K562 (cell line): ENCODE measurements at regions not wholly inside any gene's neighbourhood (a gene's known extent, or its start where the extent isn't known, plus 50 kb on each side); places are given as distances from the start of the nearest gene placed in this dataset.

Experiments used
- ATAC-seq: fragments of 200-7000 bp; cut with Tn5 transposase; 3 replicates; pipeline ENCODE4 v1.9.1; 2020; ENCODE audit warnings: moderate library complexity
- BruUV-seq: library from RNA; stranded (reverse); fragments of 400-500 nt; replicated peaks from 2 replicates; lab custom pipeline; 2021; lab: Mats Ljungman, UMichigan
- CTCF ChIA-PET: fragments of 300-600 bp; formaldehyde crosslinking; extraction: SDS; loops from one replicate; lab custom pipeline; 2021; ENCODE audit warnings: low intra/inter-chr PET ratio; lab: Yijun Ruan, JAX
- POLR2A ChIA-PET: fragments of 300-600, 350-650 bp; sonication (Branson Sonifier 250); formaldehyde crosslinking; extraction: SDS; loops from one replicate; lab custom pipeline; 2021; ENCODE audit warnings: antibody characterized with exemption, inconsistent platforms; lab: Yijun Ruan, JAX
- DNase-seq, 4 experiments: peaks; one replicate each; pipeline versions ENCODE4 v3.0.0 to v3.0.0-alpha.2; 2011 to 2018; ENCODE audit warnings: low spot score in 3 of 4, mixed read lengths in 3 of 4; ENCODE audit errors: extremely low read depth in 1 of 4
- FAIRE-seq: peaks from 2 replicates; lab custom pipeline; 2011; peaks lifted over from hg19 to GRCh38; lab: Jason Lieb, UNC
- H2AFZ ChIP-seq: 2 replicates; pipeline ENCODE4 v1.6.0; 2011; ENCODE audit warnings: low read depth, low read length, control low read depth, inconsistent platforms
- H3K27ac ChIP-seq: fragments of 200-600 bp; 3 replicates; pipeline ENCODE4 v1.8.0; 2011; ENCODE audit warnings: low read depth, mild to moderate bottlenecking, control low read depth, inconsistent platforms, low read length, moderate library complexity, mixed read lengths; ENCODE audit errors: extremely low read depth
- H3K27me3 ChIP-seq, 2 experiments: fragments of 300-600 bp in 1 of 2; 2 replicates in 1 of 2; 3 replicates in 1 of 2; pipeline versions ENCODE4 v1.6.0 to v1.8.0; 2011; ENCODE audit warnings: inconsistent platforms in 2 of 2, low read length in 2 of 2, mild to moderate bottlenecking in 1 of 2, mixed read lengths in 1 of 2, moderate library complexity in 1 of 2; ENCODE audit not compliant: control insufficient read depth in 2 of 2, insufficient read depth in 2 of 2
- H3K36me3 ChIP-seq: fragments of 300-600 bp; 3 replicates; pipeline ENCODE4 v1.8.0; 2011; ENCODE audit warnings: mild to moderate bottlenecking, low read length, inconsistent platforms; ENCODE audit not compliant: control insufficient read depth, insufficient read depth
- H3K4me1 ChIP-seq, 2 experiments: fragments of 200-600 bp in 1 of 2; replicated peaks in 1 of 2; 2 replicates in 1 of 2; 3 replicates in 1 of 2; pipeline versions ENCODE4 v1.5.1 to v1.8.0; 2011; ENCODE audit warnings: inconsistent platforms in 2 of 2, low read length in 2 of 2, mild to moderate bottlenecking in 1 of 2, mixed read lengths in 1 of 2, moderate library complexity in 1 of 2; ENCODE audit not compliant: control insufficient read depth in 2 of 2, insufficient read depth in 2 of 2
- H3K4me2 ChIP-seq: 2 replicates; pipeline ENCODE4 v1.6.1; 2011; ENCODE audit warnings: low read length, control low read depth, inconsistent platforms, mixed read lengths; ENCODE audit not compliant: insufficient read depth
- H3K4me3 ChIP-seq: fragments of 200-600 bp; sonication (generic), shearing (Covaris generic); 2 replicates; pipeline ENCODE4 v1.5.1; 2016; ENCODE audit warnings: control low read depth, inconsistent platforms
- H3K79me2 ChIP-seq: fragments of 200-600 bp; 3 replicates; pipeline ENCODE4 v1.8.0; 2011; ENCODE audit warnings: low read length, inconsistent platforms; ENCODE audit not compliant: control insufficient read depth, insufficient read depth
- H3K9ac ChIP-seq, 2 experiments: 2 replicates each; pipeline versions ENCODE4 v1.6.0 to v1.6.1; 2011; ENCODE audit warnings: low read depth in 2 of 2, low read length in 2 of 2, control low read depth in 1 of 2, inconsistent platforms in 1 of 2, mild to moderate bottlenecking in 1 of 2, mixed read lengths in 1 of 2; ENCODE audit not compliant: insufficient read depth in 1 of 2
- H3K9me1 ChIP-seq: one replicate; pipeline ENCODE4 v1.6.0; 2011; ENCODE audit warnings: inconsistent platforms, mild to moderate bottlenecking, low read length, moderate library complexity; ENCODE audit not compliant: control insufficient read depth, insufficient read depth
- H3K9me3 ChIP-seq: replicated peaks from 2 replicates; pipeline ENCODE4 v1.5.1; 2011; ENCODE audit warnings: low read depth, low read length, inconsistent platforms; ENCODE audit not compliant: control insufficient read depth, insufficient read depth
- H4K20me1 ChIP-seq: replicated peaks from 2 replicates; pipeline ENCODE4 v1.6.1; 2011; ENCODE audit warnings: low read length, inconsistent platforms, mixed read lengths; ENCODE audit not compliant: control insufficient read depth, insufficient read depth
- CBX2 ChIP-seq: fragments of 200-600 bp; sonication (generic); IDR thresholded peaks from one replicate; pipeline ENCODE4 v1.6.1; 2012; ENCODE audit warnings: mild to moderate bottlenecking, low read length, inconsistent platforms; ENCODE audit not compliant: insufficient read depth, poor library complexity, severe bottlenecking
- ETV6 ChIP-seq, 3 experiments: fragments of 150-350 bp in 1 of 3; sonication (generic) in 1 of 3; formaldehyde crosslinking in 1 of 3; IDR thresholded peaks; 2 replicates each; pipeline versions ENCODE4 v1.6.1 to v1.8.0; 2014 to 2022; ENCODE audit warnings: borderline replicate concordance in 2 of 3, low read depth in 2 of 3, antibody characterized with exemption in 1 of 3, low read length in 1 of 3, mild to moderate bottlenecking in 1 of 3, missing genetic modification reagents in 1 of 3
- FOXK1 ChIP-seq: sonication (generic); formaldehyde crosslinking; IDR thresholded peaks from 2 replicates; pipeline ENCODE4 v1.8.0; 2022; ENCODE audit warnings: missing genetic modification reagents, mild to moderate bottlenecking, borderline replicate concordance
- HDAC3 ChIP-seq: fragments of 450-650 bp; IDR thresholded peaks from 2 replicates; pipeline ENCODE4 v1.6.1; 2018; ENCODE audit warnings: borderline replicate concordance, mild to moderate bottlenecking, moderate library complexity; ENCODE audit not compliant: partially characterized antibody
- MEIS2 ChIP-seq: fragments of 450-650 bp; IDR thresholded peaks from 2 replicates; pipeline ENCODE4 v1.6.1; 2014; ENCODE audit warnings: mild to moderate bottlenecking; ENCODE audit not compliant: partially characterized antibody
- NCOA2 ChIP-seq, 2 experiments: fragments of 450-650 bp; IDR thresholded peaks; 2 replicates each; pipeline ENCODE4 v1.6.1; 2018; ENCODE audit warnings: mild to moderate bottlenecking in 2 of 2, moderate library complexity in 1 of 2; ENCODE audit not compliant: partially characterized antibody in 2 of 2
- PHB2 ChIP-seq: fragments of 450-650 bp; IDR thresholded peaks from 2 replicates; pipeline ENCODE4 v1.6.1; 2017; ENCODE audit warnings: low read depth
- RHOXF2B ChIP-seq: fragments of 250-450 bp; sonication (Bioruptor Pico); conservative IDR thresholded peaks from 2 replicates; pipeline ENCODE4 v1.5.1; 2021
- SMAD3 ChIP-seq: fragments of 450-650 bp; formaldehyde crosslinking; conservative IDR thresholded peaks from 2 replicates; pipeline ENCODE4 v1.4.0; 2020; ENCODE audit warnings: mild to moderate bottlenecking
- TBL1XR1 ChIP-seq, 2 experiments: IDR thresholded peaks; 2 replicates each; pipeline ENCODE4 v1.6.1; 2012; ENCODE audit warnings: improper control_type of control experiment in 2 of 2, low read length in 2 of 2, mild to moderate bottlenecking in 1 of 2
- WGBS: fragments of 100-300 bp; shearing (Covaris generic); methylation state at CpG from one replicate; pipeline ENCODE4 v1.1.6; 2016; ENCODE audit warnings: low coverage, mixed read lengths; ENCODE audit not compliant: insufficient coverage; ENCODE audit errors: missing lambda C conversion rate; 5-methylcytosine and 5-hydroxymethylcytosine counted together
- in situ Hi-C: fragments of 300-500 bp; cut with MboI; formaldehyde crosslinking; loops from 4 replicates; pipeline ENCODE4 v1.15.0; 2018; ENCODE audit warnings: inconsistent platforms, mixed read lengths
- intact Hi-C: fragments of 100-400 bp; cut with micrococcal nuclease; formaldehyde crosslinking; loops from 2 replicates; pipeline ENCODE4 v1.14.2; 2022
- TF ChIP-seq, protein P1 (sequence below): sonication (generic); formaldehyde crosslinking; IDR thresholded peaks from 2 replicates; pipeline ENCODE4 v1.8.1; 2023; ENCODE audit warnings: mild to moderate bottlenecking, missing genetic modification reagents

DNA sequence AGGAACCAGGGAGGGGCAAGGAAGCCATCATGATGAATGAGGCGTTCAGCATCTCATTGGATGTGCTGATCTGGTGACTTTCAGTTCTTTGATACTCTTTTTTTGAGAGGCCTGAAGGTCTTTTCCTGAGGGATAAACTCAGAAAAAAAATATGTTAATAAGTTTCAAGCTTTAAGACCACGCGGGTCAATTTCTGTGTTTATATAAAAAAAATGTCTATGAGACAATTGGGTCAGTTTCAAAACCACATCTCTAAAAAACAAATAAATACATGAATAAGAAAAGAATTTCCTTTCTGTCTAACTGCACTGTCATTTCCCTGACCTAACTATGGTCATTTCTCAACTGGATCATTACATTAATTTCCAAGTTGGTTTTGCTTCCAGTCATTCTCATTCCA, 62.6 kb downstream of the TRIML1 start:
- Histone ChIP-seq H3K4me2 (no peak overlapping the region), H3K36me3 (no peaks in the 10 kb centered on the region), H3K9ac (no peak overlapping the region), H3K27ac (no peak overlapping the region), H3K79me2 (no peaks in the 10 kb centered on the region), H2AFZ (no peak overlapping the region), H3K4me1 (no peaks in the 10 kb centered on the region), H3K27me3 (no peaks in the 10 kb centered on the region), H4K20me1 (no peaks in the 10 kb centered on the region), H3K4me3 (no peak overlapping the region), H3K9me1 (no peaks in the 10 kb centered on the region), H3K9me3 (no peaks in the 10 kb centered on the region)
- no peak for FAIRE-seq
- in situ Hi-C loops = no loop called here
- intact Hi-C loops = no loop called here
- CTCF ChIA-PET = no interaction called here
- no peak for DNase-seq
- BruUV-seq = no TSS peak
- TF ChIP-seq RHOXF2B (no peak), NCOA2 (IDR thresholded peaks at IDR 0.05; ENCODE audit: partially characterized antibody in 2 of 2) (no peak), FOXK1 (no peak), HDAC3 (no peak), SMAD3 (CRISPR knock-in tag) (no peak), CBX2 (no peak), PHB2 (no peak), TBL1XR1 (IDR thresholded peaks at IDR 0.05; ENCODE audit: low read length in 2 of 2) (no peak), MEIS2 (no peak), ETV6 (IDR thresholded peaks at IDR 0.05; ENCODE audit: borderline replicate concordance in 1 of 2, low read depth in 2 of 2, low read length in 1 of 2) (no peak), ETV6 (CRISPR knock-in tag; IDR thresholded peaks at IDR 0.05; ENCODE audit: borderline replicate concordance) (no peak)
- TF ChIP-seq, protein P1, sequence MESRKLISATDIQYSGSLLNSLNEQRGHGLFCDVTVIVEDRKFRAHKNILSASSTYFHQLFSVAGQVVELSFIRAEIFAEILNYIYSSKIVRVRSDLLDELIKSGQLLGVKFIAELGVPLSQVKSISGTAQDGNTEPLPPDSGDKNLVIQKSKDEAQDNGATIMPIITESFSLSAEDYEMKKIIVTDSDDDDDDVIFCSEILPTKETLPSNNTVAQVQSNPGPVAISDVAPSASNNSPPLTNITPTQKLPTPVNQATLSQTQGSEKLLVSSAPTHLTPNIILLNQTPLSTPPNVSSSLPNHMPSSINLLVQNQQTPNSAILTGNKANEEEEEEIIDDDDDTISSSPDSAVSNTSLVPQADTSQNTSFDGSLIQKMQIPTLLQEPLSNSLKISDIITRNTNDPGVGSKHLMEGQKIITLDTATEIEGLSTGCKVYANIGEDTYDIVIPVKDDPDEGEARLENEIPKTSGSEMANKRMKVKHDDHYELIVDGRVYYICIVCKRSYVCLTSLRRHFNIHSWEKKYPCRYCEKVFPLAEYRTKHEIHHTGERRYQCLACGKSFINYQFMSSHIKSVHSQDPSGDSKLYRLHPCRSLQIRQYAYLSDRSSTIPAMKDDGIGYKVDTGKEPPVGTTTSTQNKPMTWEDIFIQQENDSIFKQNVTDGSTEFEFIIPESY (CRISPR knock-in tag) = no peak
- POLR2A ChIA-PET = no interaction called here
- 0% methylated on average over 3 of the region's 3 CpGs for WGBS
- ATAC-seq = no peak
